Kidney (tissue), 13 donors: ENCODE measurements at regions not wholly inside any gene's neighbourhood (a gene's known extent, or its start where the extent isn't known, plus 50 kb on each side); places are given as distances from the start of the nearest gene placed in this dataset.

Source experiments
- DNase-seq, 5 donors: peaks; one replicate each; pipeline ENCODE4 v3.0.0-alpha.2; 2013 to 2020
- FAIRE-seq: peaks from 2 replicates; lab custom pipeline; 2012; peaks lifted over from hg19 to GRCh38; lab: Jason Lieb, UNC
- H3K27ac ChIP-seq, 2 donors: one replicate each; pipeline ENCODE4 v1.7.0; 2013; ENCODE audit warnings: low read depth in 2 of 2, low read length in 2 of 2, inconsistent platforms in 1 of 2
- H3K27me3 ChIP-seq: one replicate; pipeline ENCODE4 v1.7.1; 2013; ENCODE audit warnings: low read length, inconsistent platforms; ENCODE audit not compliant: control insufficient read depth, insufficient read depth
- H3K36me3 ChIP-seq, 3 donors: one replicate each; pipeline versions ENCODE4 v1.7.0 to v1.7.1; 2013; ENCODE audit warnings: low read length in 3 of 3, control low read depth in 1 of 3, inconsistent platforms in 1 of 3; ENCODE audit not compliant: insufficient read depth in 3 of 3, control insufficient read depth in 2 of 3
- H3K4me1 ChIP-seq, 3 donors: one replicate each; pipeline versions ENCODE4 v1.7.0 to v1.7.1; 2013; ENCODE audit warnings: low read length in 3 of 3, inconsistent platforms in 1 of 3, low read depth in 1 of 3; ENCODE audit not compliant: control insufficient read depth in 2 of 3, insufficient read depth in 2 of 3
- H3K4me3 ChIP-seq, 3 donors: one replicate each; pipeline versions ENCODE4 v1.7.0 to v1.8.1; 2013; ENCODE audit warnings: low read length in 3 of 3, control low read depth in 1 of 3, inconsistent platforms in 1 of 3
- H3K9ac ChIP-seq, 3 donors: one replicate each; pipeline versions ENCODE4 v1.7.0 to v1.7.1; 2013; ENCODE audit warnings: low read length in 3 of 3, control low read depth in 1 of 3, inconsistent platforms in 1 of 3
- H3K9me3 ChIP-seq, 3 donors: one replicate each; pipeline versions ENCODE4 v1.7.0 to v1.7.1; 2013; ENCODE audit warnings: low read length in 3 of 3, control low read depth in 1 of 3, inconsistent platforms in 1 of 3; ENCODE audit not compliant: control insufficient read depth in 2 of 3, insufficient read depth in 1 of 3
- intact Hi-C: fragments of 100-400 bp; cut with DNase I; formaldehyde crosslinking; loops from one replicate; pipeline ENCODE4 v1.11.1; 2022
- TF ChIP-seq, protein P1 (sequence below): IDR thresholded peaks from 3 replicates; pipeline ENCODE4 v1.5.1; 2012; ENCODE audit warnings: mild to moderate bottlenecking, moderate library complexity, borderline replicate concordance; ENCODE audit not compliant: insufficient read depth; ENCODE audit errors: extremely low read depth
- donor health status: control.
- donor health status: control.
- donor health status: control.
- donor health status: control.
- donor health status: control.
- donor health status: DM: yes; HTN: yes; CAD: no.
- donor health status: Normal renal cell carcinoma (clear cell type).

DNA sequence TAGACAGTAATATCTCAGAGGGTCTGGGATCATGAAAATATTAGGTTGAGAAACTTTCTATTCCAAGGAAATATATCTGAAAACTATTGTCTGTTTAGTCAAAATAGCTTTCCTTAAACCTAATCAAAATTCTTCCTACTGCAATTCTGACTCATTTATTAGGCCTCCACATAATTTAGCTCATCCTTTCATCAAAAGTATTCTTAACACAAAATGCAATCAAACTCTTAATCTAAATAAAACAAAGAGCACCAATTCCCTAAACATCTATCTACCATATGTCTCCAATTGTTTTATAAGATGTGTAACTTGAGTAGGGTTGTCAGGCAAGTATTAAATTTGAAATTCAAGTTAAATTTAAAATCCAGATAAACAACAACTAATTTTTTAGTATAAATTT, 142.1 kb downstream of the PLK2 start:
- Histone ChIP-seq H3K27ac (no peak overlapping the region), H3K27me3 (no peaks in the 10 kb centered on the region), H3K36me3 (no peaks in the 10 kb centered on the region), H3K4me3 (no peak overlapping the region), H3K9ac (no peak overlapping the region), H3K4me1 (no peaks in the 10 kb centered on the region), H3K9me3 (no peaks in the 10 kb centered on the region)
- TF ChIP-seq, protein P1, sequence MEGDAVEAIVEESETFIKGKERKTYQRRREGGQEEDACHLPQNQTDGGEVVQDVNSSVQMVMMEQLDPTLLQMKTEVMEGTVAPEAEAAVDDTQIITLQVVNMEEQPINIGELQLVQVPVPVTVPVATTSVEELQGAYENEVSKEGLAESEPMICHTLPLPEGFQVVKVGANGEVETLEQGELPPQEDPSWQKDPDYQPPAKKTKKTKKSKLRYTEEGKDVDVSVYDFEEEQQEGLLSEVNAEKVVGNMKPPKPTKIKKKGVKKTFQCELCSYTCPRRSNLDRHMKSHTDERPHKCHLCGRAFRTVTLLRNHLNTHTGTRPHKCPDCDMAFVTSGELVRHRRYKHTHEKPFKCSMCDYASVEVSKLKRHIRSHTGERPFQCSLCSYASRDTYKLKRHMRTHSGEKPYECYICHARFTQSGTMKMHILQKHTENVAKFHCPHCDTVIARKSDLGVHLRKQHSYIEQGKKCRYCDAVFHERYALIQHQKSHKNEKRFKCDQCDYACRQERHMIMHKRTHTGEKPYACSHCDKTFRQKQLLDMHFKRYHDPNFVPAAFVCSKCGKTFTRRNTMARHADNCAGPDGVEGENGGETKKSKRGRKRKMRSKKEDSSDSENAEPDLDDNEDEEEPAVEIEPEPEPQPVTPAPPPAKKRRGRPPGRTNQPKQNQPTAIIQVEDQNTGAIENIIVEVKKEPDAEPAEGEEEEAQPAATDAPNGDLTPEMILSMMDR = no peak
- DNase-seq (no peak), FAIRE-seq (no peak)
- intact Hi-C loops = no loop called here

DNA sequence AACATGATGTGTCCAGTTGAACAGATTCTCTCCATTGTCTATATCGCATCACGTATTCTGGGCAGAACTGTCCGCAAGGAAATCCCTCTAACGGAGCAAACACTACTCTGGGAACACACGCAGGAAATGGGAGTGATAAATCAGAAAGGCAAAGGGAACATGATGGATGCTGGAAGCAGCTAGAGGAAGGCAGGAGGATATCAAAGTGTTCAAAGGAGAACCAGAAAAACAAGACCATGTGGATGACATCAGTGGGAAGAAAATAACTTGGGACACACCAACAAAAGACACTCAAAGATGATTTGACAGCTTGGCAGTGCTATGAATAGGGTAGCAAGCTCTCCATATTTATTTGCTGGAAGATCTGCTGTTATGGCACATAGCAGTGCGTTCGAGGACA, 142.9 kb downstream of the PLK2 start:
- peak in 3 of 5 donors; percentile 27 to 74 (median 51) for DNase-seq
- TF ChIP-seq, protein P1 = no peak

DNA sequence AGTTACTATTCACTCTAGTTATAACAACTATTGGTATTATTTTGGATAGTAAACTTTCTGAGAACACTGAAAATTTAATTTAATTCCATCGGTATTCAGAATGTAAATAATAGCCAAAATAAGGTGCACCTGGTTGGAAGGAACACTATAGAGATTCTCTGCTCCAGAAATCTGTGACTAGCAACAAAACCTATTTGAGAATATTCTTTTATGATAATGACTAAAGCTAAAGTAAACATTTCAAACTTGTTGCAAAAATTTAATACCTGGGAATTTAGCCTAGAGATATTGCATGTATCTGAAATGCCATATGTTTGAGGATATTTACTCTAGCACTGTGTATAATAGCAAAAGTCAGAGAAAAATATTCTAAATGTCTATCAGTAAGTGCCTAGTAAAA, 144.1 kb downstream of the PLK2 start:
- no peak for DNase-seq
- no peak overlapping the region for H3K4me3 ChIP-seq
- intact Hi-C loops = no loop called here
- TF ChIP-seq, protein P1 = no peak
- H3K9ac ChIP-seq = no peak overlapping the region
- H3K4me1 ChIP-seq = no peaks in the 10 kb centered on the region
- H3K36me3 ChIP-seq = no peaks in the 10 kb centered on the region
- H3K9me3 ChIP-seq = no peaks in the 10 kb centered on the region
- no peaks in the 10 kb centered on the region for H3K27me3 ChIP-seq
- no peak overlapping the region for H3K27ac ChIP-seq
- FAIRE-seq = no peak

More for the DNA sequence above, 142.9 kb downstream of the PLK2 start:
- FAIRE-seq = no peak
- Histone ChIP-seq H3K4me3 (no peak overlapping the region), H3K36me3 (no peaks in the 10 kb centered on the region), H3K9me3 (no peaks in the 10 kb centered on the region), H3K9ac (no peak overlapping the region), H3K27me3 (no peaks in the 10 kb centered on the region), H3K27ac (no peak overlapping the region), H3K4me1 (no peaks in the 10 kb centered on the region)
- intact Hi-C loops = no loop called here
